Stimulated activated CD8-positive, alpha-beta memory T cell treated with anti-CD3 and anti-CD28 coated beads, Interleukin-7, amount 100 ng/mL, for 4 hours (primary cell): ENCODE measurements at regions not wholly inside any gene's neighbourhood (a gene's known extent, or its start where the extent isn't known, plus 50 kb on each side); places are given as distances from the start of the nearest gene placed in this dataset.

ENCODE experiments used
- DNase-seq, 2 donors: peaks; one replicate each; pipeline ENCODE4 v3.0.0-alpha.2; 2020; ENCODE audit warnings: low read depth in 2 of 2

- DNase-seq: no peak
Measured at GRCh38 chr13:22053053-22053452, 382.2 kb downstream of the FGF9 start.

- no peak for DNase-seq
Measured at GRCh38 chr13:22055259-22055658, 384.4 kb downstream of the FGF9 start.

- no peak for DNase-seq
Measured at GRCh38 chr13:22060187-22060586, 389.3 kb downstream of the FGF9 start.

- DNase-seq: peak; percentile 70 to 72
Measured at GRCh38 chr13:22061371-22061805, 390.5 kb downstream of the FGF9 start.

GRCh38 chr13:22061806-22062391 lies 391.0 kb downstream of the FGF9 start:
- no peak for DNase-seq

GRCh38 chr13:22062478-22063205 lies 391.8 kb downstream of the FGF9 start:
- DNase-seq: no peak

GRCh38 chr13:22063416-22064124 lies 392.7 kb downstream of the FGF9 start:
- no peak for DNase-seq

- no peak for DNase-seq
Measured at GRCh38 chr13:22064854-22065620, 394.2 kb downstream of the FGF9 start.

- no peak for DNase-seq
Measured at GRCh38 chr13:22073718-22074117, 402.8 kb downstream of the FGF9 start.

- no peak for DNase-seq
Measured at GRCh38 chr13:22074403-22074802, 403.5 kb downstream of the FGF9 start.

GRCh38 chr13:22076658-22077057 lies 405.8 kb downstream of the FGF9 start:
- no peak for DNase-seq

- DNase-seq: no peak
Measured at GRCh38 chr13:22077205-22077683, 406.4 kb downstream of the FGF9 start.

- DNase-seq: no peak
Measured at GRCh38 chr13:22077764-22078163, 406.9 kb downstream of the FGF9 start.

GRCh38 chr13:22079961-22080360 lies 409.1 kb downstream of the FGF9 start:
- no peak for DNase-seq

GRCh38 chr13:22080832-22081231 lies 410.0 kb downstream of the FGF9 start:
- no peak for DNase-seq

- DNase-seq: no peak
Measured at GRCh38 chr13:22081430-22081829, 410.6 kb downstream of the FGF9 start.

GRCh38 chr13:22082030-22082429 lies 411.2 kb downstream of the FGF9 start:
- no peak for DNase-seq

GRCh38 chr13:22082437-22083100 lies 411.7 kb downstream of the FGF9 start:
- DNase-seq: no peak

GRCh38 chr13:22085001-22085400 lies 414.1 kb downstream of the FGF9 start:
- DNase-seq: no peak

- no peak for DNase-seq
Measured at GRCh38 chr13:22086597-22087330, 415.9 kb downstream of the FGF9 start.

- no peak for DNase-seq
Measured at GRCh38 chr13:22090106-22090505, 419.2 kb downstream of the FGF9 start.
